IPS DF 6.9 (cell line): ENCODE measurements at regions not wholly inside any gene's neighbourhood (a gene's known extent, or its start where the extent isn't known, plus 50 kb on each side); places are given as distances from the start of the nearest gene placed in this dataset.

Experiments used
- DNase-seq: peaks from one replicate; pipeline ENCODE4 v3.0.0-alpha.2; 2013; ENCODE audit warnings: low read depth, low spot score
- H3K27ac ChIP-seq: one replicate; pipeline ENCODE4 v1.5.1; 2013; ENCODE audit warnings: low read length, control low read depth
- H3K27me3 ChIP-seq: 2 replicates; pipeline ENCODE4 v1.6.1; 2013; ENCODE audit warnings: mild to moderate bottlenecking, low read length; ENCODE audit not compliant: control insufficient read depth, insufficient read depth
- H3K36me3 ChIP-seq: 2 replicates; pipeline ENCODE4 v1.6.1; 2013; ENCODE audit warnings: low read length; ENCODE audit not compliant: control insufficient read depth, insufficient read depth
- H3K4me1 ChIP-seq: 2 replicates; pipeline ENCODE4 v1.6.1; 2013; ENCODE audit warnings: low read length; ENCODE audit not compliant: control insufficient read depth, insufficient read depth
- H3K4me3 ChIP-seq: 2 replicates; pipeline ENCODE4 v1.5.1; 2013; ENCODE audit warnings: mild to moderate bottlenecking, low read length
- H3K9me3 ChIP-seq: 2 replicates; pipeline ENCODE4 v1.6.1; 2013; ENCODE audit warnings: low read length, inconsistent platforms; ENCODE audit not compliant: control insufficient read depth, insufficient read depth
- WGBS: extraction: QIAGEN DNeasy Blood & Tissue Kit; methylation state at CpG from one replicate; pipeline ENCODE4 v1.1.7; 2013; ENCODE audit warnings: mixed read lengths, missing lambda C conversion rate; ENCODE audit not compliant: insufficient read length, insufficient coverage; 5-methylcytosine and 5-hydroxymethylcytosine counted together

DNA sequence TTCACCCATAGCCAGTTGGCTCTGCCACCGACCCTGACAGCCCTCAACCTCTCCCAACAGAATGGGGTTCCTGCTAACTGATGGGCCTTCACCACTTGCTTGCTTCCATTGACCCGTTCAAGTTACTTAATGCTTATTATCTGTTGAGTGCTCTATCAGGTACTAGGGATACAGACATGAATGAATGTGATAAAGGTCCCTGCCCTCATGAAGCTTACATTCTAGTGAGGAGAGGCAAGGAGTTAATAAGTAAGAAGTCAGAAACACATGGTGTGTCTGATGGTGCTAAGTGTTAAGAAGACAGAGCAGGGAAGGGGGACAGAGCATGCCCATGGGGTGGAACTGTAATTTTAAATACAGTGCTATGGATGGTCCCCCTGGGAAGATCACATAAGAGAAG lies 107.5 kb upstream of the JUN start:
- DNase-seq, result no peak
- WGBS, result no CpG with 5 or more reads among the region's 2 CpGs

DNA sequence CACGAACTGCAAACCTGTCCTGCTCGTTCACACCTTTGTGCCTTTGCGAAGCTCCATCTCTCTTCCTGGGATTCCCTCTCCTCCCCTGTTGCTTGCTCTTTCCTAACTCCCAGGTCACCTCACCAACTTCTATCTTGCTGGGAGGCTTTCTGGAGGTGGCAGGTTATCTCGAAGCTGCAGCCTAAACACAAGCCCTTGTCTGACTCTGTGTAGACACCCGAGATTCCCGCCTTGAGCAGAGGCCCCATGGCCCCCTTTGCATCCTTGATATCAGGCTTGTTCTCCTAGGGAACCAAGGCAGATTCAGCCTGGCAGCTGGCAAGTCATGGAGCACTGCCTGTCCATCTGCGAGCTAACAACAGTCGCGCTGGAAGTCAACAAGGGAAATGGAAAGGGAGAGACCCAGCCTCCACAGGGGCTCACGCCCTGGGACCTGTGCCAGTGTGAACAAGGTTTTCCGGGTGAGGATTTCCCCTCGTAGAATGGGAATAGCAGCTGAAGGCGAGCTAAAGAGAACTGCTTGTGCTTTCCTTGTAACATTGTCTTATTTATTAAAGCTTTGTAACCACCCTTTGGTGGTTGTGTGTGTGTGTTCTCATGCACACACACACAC lies 109.5 kb upstream of the JUN start:
- Histone ChIP-seq H3K4me1 (no peaks in the 10 kb centered on the region; the same call in 1 of the 2 replicates), H3K27ac (no peak overlapping the region)
- DNase-seq, result no peak

More for the DNA sequence above, 107.5 kb upstream of the JUN start:
- Histone ChIP-seq H3K4me1 (no peaks in the 10 kb centered on the region; the same call in 1 of the 2 replicates), H3K27me3 (no peaks in the 10 kb centered on the region), H3K4me3 (no peak overlapping the region), H3K36me3 (no peaks in the 10 kb centered on the region), H3K27ac (no peak overlapping the region), H3K9me3 (no peaks in the 10 kb centered on the region)

DNA sequence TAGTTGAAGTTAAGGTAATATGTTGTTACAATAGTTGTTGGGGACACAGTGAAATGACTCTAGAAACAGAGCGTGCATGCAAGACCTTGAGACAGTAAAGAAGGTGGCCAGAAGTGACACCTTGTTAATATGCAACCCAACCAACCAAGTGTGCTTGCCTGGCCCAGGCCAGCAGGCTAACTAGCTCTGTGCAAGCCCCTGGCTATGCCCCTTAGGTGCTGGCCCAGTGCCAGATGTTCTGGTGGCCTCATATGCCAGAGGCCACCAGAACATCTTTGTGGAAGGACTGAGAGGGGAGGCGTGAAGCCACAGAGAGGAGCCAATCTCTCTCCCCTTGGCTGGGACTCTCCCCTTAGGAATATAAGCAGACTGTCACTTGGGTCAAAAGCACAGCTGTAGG lies 111.2 kb upstream of the JUN start:
- no CpG with 5 or more reads among the region's 2 CpGs for WGBS
- H3K27ac ChIP-seq, result no peak overlapping the region

More for the DNA sequence above, 109.5 kb upstream of the JUN start:
- H3K4me3 ChIP-seq, result no peak overlapping the region
- WGBS, result no CpG with 5 or more reads among the region's 13 CpGs
- H3K27me3 ChIP-seq, result no peaks in the 10 kb centered on the region
- H3K9me3 ChIP-seq, result no peaks in the 10 kb centered on the region
- no peaks in the 10 kb centered on the region for H3K36me3 ChIP-seq

DNA sequence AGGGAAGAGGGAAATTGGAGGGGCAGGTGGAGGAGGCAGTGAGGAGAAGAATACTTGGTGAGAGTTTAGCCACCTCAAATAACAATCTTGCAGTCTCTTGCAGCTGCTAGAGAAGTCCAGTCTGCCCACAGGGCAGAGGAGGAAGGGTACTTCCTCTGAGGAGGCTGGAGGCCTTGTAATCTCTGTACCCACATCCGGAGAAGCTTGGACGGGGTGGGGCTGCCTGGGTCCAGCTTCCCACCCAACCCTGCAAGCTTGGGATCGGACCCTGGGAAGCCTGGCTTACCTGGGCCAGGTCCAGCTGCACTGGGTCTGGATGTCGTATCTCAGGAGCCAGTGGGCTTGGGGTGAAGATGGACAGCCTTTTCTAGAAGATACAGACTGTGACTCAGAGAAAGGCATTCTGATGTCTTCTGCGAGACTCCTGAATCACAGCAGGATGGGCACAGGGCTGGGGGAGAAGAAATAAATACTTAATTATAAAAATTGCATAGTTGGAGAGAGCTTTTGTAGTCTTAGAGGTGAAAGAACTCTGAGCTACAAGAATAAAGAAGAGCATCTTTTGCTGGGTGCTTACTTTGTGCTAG lies 111.8 kb upstream of the JUN start:
- Histone ChIP-seq H3K36me3 (no peaks in the 10 kb centered on the region), H3K9me3 (no peaks in the 10 kb centered on the region), H3K27ac (no peak overlapping the region), H3K4me3 (no peak overlapping the region), H3K4me1 (peaks cover 1% of the 10 kb centered on the region; the same call in 1 of the 2 replicates), H3K27me3 (no peaks in the 10 kb centered on the region)
- no CpG with 5 or more reads among the region's 5 CpGs for WGBS
- DNase-seq, result no peak

More for the DNA sequence above, 111.2 kb upstream of the JUN start:
- DNase-seq, result no peak
- Histone ChIP-seq H3K27me3 (no peaks in the 10 kb centered on the region), H3K9me3 (no peaks in the 10 kb centered on the region), H3K4me1 (peaks cover 1% of the 10 kb centered on the region; the same call in 1 of the 2 replicates), H3K36me3 (no peaks in the 10 kb centered on the region), H3K4me3 (no peak overlapping the region)

DNA sequence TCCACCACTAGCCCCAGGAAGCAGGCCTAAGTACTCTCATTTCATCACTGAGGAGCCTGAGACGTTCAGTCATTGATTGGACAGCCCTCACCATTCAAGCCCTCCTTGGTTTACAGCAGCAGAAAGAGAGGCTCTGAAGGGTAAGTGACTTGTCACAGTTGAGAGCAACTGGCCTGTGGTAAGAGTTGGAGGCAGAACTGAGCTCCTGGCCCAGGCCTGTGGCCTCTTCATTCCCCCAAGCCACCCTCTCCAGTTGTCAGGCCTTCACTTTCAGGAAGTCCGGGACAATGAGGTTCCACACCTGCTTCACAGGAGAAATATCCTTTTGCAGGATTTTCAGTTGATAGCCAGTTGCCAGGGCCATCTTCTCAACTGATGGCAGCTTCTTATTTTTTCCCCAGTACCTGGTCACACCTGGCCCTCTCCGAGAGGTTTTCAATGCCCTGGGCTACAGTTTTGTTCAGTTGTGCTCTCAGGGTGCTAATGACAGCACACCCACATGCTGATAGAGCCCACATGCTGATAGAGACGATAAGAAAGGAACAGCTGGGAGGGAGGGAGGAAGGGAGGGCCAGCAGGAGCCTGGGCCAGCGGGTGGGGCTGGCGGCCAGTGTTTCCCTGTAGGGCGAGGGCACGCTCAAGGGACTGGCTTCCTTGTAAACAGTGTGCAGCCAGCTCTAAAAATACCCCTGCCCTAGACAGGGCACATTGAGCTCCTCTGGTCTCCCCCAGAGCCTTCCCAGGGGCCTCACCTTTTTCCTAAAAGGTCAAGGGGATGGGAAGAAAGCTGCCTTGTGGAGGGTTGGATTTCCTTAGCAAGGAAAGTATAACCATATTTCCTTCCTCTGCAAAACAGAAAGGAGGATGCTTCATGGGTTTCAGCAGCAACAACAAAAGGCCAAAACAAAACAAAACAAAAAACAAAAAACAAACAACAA lies 112.7 kb upstream of the JUN start:
- H3K4me1 ChIP-seq, result peaks cover 1% of the 10 kb centered on the region; the same call in 1 of the 2 replicates
- H3K4me3 ChIP-seq, result no peak overlapping the region
- H3K9me3 ChIP-seq, result no peaks in the 10 kb centered on the region
- H3K27ac ChIP-seq, result no peak overlapping the region
- no peak for DNase-seq
- H3K27me3 ChIP-seq, result no peaks in the 10 kb centered on the region
- WGBS, result no CpG with 5 or more reads among the region's 8 CpGs
- no peaks in the 10 kb centered on the region for H3K36me3 ChIP-seq

DNA sequence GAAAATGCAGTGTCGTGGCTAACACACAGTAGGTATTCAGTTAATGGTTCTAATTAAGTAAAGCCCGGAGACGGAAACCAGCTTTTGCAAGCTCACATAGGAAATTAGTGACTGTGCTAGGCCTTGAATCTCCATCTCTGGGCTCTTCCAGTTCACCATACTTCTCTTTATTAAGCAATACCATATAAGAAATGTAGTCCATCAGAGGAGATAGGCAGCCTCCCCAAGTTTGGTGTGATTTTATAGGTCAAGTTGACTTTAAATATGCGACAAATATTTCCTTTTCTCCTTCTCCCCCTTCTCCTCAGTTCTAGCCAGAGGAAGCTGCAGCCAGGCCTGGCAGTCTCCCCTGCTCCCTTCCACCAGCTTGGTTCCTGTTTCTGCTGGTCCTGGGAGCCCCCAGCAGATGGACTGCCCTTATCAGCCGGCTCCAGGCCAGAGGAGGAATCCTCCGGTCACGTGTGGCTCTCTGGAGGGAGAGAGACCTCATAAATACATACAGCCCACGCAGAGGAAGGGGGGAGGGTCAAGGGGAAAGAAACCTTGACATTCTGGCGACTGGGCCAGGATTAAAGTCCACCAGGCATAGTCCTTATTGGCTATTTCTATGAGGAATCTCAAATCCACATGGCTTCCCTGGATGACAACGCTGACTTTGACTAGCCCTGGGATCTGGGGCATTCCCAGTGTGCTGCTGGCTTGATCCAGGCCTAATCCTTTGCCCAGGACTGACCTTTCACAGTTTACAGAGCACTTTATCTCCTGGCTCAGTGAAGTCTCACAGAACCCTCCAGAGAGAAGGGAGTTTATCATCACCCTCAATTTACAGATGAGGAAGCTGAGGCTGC lies 115.1 kb upstream of the JUN start:
- Histone ChIP-seq H3K27ac (no peak overlapping the region), H3K4me3 (no peak overlapping the region), H3K9me3 (no peaks in the 10 kb centered on the region), H3K27me3 (no peaks in the 10 kb centered on the region), H3K36me3 (no peaks in the 10 kb centered on the region), H3K4me1 (peaks cover 1% of the 10 kb centered on the region)
- DNase-seq, result no peak
- no CpG with 5 or more reads among the region's 10 CpGs for WGBS

DNA sequence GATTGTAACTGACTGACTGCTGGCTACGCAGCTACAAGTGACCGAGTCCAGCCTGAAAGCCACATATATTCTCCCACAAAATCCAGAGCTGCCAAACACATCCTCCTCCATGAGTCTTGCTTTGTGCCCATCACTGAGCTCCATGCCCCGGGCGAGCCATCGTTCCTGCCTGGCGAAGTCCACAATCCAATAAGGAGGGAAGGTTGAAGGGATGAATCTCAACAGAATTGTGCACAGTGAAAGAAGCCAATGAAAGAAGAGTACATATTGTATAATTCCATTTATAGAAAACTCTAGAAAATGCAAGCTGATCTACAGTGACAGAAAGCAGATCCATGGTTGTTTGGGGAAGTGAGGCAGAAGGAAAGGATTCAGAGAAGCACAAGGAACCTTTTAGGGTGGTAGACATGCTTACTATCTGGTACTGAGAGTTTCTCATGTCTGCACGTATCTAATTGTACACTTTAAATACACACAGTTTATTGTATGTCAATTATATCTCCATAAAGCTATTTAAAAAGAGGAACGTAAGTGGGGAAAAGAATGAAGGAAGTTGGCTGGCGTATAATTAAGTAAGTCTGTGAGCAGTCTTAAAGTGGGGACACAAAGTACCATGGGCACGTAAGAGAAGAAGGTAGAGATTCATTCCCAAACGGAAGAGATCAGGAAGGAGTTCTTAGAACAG lies 115.9 kb upstream of the JUN start:
- no peak for DNase-seq
- Histone ChIP-seq H3K36me3 (no peaks in the 10 kb centered on the region), H3K27ac (no peak overlapping the region), H3K4me3 (no peak overlapping the region), H3K27me3 (no peaks in the 10 kb centered on the region), H3K9me3 (no peaks in the 10 kb centered on the region), H3K4me1 (peaks cover 1% of the 10 kb centered on the region)
- no CpG with 5 or more reads among the region's 11 CpGs for WGBS

DNA sequence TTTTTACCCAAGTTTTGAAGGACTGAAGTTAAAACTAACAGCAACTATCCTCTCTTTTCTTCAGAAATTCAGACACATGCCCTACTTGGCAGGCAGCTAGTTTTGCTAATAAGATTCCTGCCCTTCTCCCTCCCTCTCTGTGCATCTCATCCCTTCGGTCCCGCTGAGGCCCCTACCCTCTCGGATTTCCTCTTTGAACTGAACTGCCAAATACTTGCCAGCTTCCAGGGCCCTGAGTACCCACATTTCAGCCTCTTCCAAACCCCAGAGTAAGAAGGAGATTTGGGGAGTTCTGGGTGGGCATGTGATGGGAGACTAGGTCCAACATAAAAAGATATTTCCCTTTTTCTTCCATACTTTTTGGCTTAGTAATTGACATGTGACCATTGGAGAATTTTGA lies 116.5 kb upstream of the JUN start:
- Histone ChIP-seq H3K4me3 (no peak overlapping the region), H3K27me3 (no peaks in the 10 kb centered on the region), H3K4me1 (peaks cover 1% of the 10 kb centered on the region), H3K27ac (no peak overlapping the region), H3K9me3 (no peaks in the 10 kb centered on the region), H3K36me3 (no peaks in the 10 kb centered on the region)
- no CpG with 5 or more reads among the region's 3 CpGs for WGBS
- DNase-seq, result no peak

DNA sequence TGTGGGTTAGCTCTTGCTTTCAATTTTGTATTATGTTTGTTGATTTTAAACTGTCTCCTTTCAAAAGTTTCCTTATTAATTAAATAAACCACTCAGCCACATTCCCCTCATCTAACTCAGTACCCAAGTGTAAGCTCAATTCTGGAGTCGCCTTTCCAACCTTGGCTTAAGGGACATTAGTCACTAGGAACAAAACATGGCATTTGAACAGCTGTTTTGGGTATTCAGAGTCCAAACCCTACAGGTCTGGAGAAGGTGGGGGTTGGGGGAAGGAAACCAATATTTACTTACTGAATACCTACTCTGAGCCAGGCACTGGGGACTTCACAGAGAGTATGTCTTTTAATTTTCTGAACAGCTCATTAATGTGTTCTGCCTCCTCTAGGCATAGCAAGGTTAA lies 117.2 kb upstream of the JUN start:
- no peak for DNase-seq
- no CpG with 5 or more reads among the region's 1 CpG for WGBS

More for the DNA sequence above, 117.2 kb upstream of the JUN start:
- Histone ChIP-seq H3K9me3 (no peaks in the 10 kb centered on the region), H3K4me3 (no peak overlapping the region), H3K36me3 (no peaks in the 10 kb centered on the region), H3K27ac (no peak overlapping the region), H3K27me3 (no peaks in the 10 kb centered on the region), H3K4me1 (peaks cover 1% of the 10 kb centered on the region)
